K562 (cell line): ENCODE measurements at regions not wholly inside any gene's neighbourhood (a gene's known extent, or its start where the extent isn't known, plus 50 kb on each side); places are given as distances from the start of the nearest gene placed in this dataset.

Source experiments
- ATAC-seq: fragments of 200-7000 bp; cut with Tn5 transposase; 3 replicates; pipeline ENCODE4 v1.9.1; 2020; ENCODE audit warnings: moderate library complexity
- BruUV-seq: library from RNA; stranded (reverse); fragments of 400-500 nt; replicated peaks from 2 replicates; lab custom pipeline; 2021; lab: Mats Ljungman, UMichigan
- CTCF ChIA-PET: fragments of 300-600 bp; formaldehyde crosslinking; extraction: SDS; loops from one replicate; lab custom pipeline; 2021; ENCODE audit warnings: low intra/inter-chr PET ratio; lab: Yijun Ruan, JAX
- POLR2A ChIA-PET: fragments of 300-600, 350-650 bp; sonication (Branson Sonifier 250); formaldehyde crosslinking; extraction: SDS; loops from one replicate; lab custom pipeline; 2021; ENCODE audit warnings: antibody characterized with exemption, inconsistent platforms; lab: Yijun Ruan, JAX
- DNase-seq, 4 experiments: peaks; one replicate each; pipeline versions ENCODE4 v3.0.0 to v3.0.0-alpha.2; 2011 to 2018; ENCODE audit warnings: low spot score in 3 of 4, mixed read lengths in 3 of 4; ENCODE audit errors: extremely low read depth in 1 of 4
- FAIRE-seq: peaks from 2 replicates; lab custom pipeline; 2011; peaks lifted over from hg19 to GRCh38; lab: Jason Lieb, UNC
- H2AFZ ChIP-seq: 2 replicates; pipeline ENCODE4 v1.6.0; 2011; ENCODE audit warnings: low read depth, low read length, control low read depth, inconsistent platforms
- H3K27ac ChIP-seq: fragments of 200-600 bp; 3 replicates; pipeline ENCODE4 v1.8.0; 2011; ENCODE audit warnings: low read depth, mild to moderate bottlenecking, control low read depth, inconsistent platforms, low read length, moderate library complexity, mixed read lengths; ENCODE audit errors: extremely low read depth
- H3K27me3 ChIP-seq, 2 experiments: fragments of 300-600 bp in 1 of 2; 2 replicates in 1 of 2; 3 replicates in 1 of 2; pipeline versions ENCODE4 v1.6.0 to v1.8.0; 2011; ENCODE audit warnings: inconsistent platforms in 2 of 2, low read length in 2 of 2, mild to moderate bottlenecking in 1 of 2, mixed read lengths in 1 of 2, moderate library complexity in 1 of 2; ENCODE audit not compliant: control insufficient read depth in 2 of 2, insufficient read depth in 2 of 2
- H3K36me3 ChIP-seq: fragments of 300-600 bp; 3 replicates; pipeline ENCODE4 v1.8.0; 2011; ENCODE audit warnings: mild to moderate bottlenecking, low read length, inconsistent platforms; ENCODE audit not compliant: control insufficient read depth, insufficient read depth
- H3K4me1 ChIP-seq, 2 experiments: fragments of 200-600 bp in 1 of 2; replicated peaks in 1 of 2; 2 replicates in 1 of 2; 3 replicates in 1 of 2; pipeline versions ENCODE4 v1.5.1 to v1.8.0; 2011; ENCODE audit warnings: inconsistent platforms in 2 of 2, low read length in 2 of 2, mild to moderate bottlenecking in 1 of 2, mixed read lengths in 1 of 2, moderate library complexity in 1 of 2; ENCODE audit not compliant: control insufficient read depth in 2 of 2, insufficient read depth in 2 of 2
- H3K4me2 ChIP-seq: 2 replicates; pipeline ENCODE4 v1.6.1; 2011; ENCODE audit warnings: low read length, control low read depth, inconsistent platforms, mixed read lengths; ENCODE audit not compliant: insufficient read depth
- H3K4me3 ChIP-seq: fragments of 200-600 bp; sonication (generic), shearing (Covaris generic); 2 replicates; pipeline ENCODE4 v1.5.1; 2016; ENCODE audit warnings: control low read depth, inconsistent platforms
- H3K79me2 ChIP-seq: fragments of 200-600 bp; 3 replicates; pipeline ENCODE4 v1.8.0; 2011; ENCODE audit warnings: low read length, inconsistent platforms; ENCODE audit not compliant: control insufficient read depth, insufficient read depth
- H3K9ac ChIP-seq, 2 experiments: 2 replicates each; pipeline versions ENCODE4 v1.6.0 to v1.6.1; 2011; ENCODE audit warnings: low read depth in 2 of 2, low read length in 2 of 2, control low read depth in 1 of 2, inconsistent platforms in 1 of 2, mild to moderate bottlenecking in 1 of 2, mixed read lengths in 1 of 2; ENCODE audit not compliant: insufficient read depth in 1 of 2
- H3K9me1 ChIP-seq: one replicate; pipeline ENCODE4 v1.6.0; 2011; ENCODE audit warnings: inconsistent platforms, mild to moderate bottlenecking, low read length, moderate library complexity; ENCODE audit not compliant: control insufficient read depth, insufficient read depth
- H3K9me3 ChIP-seq: replicated peaks from 2 replicates; pipeline ENCODE4 v1.5.1; 2011; ENCODE audit warnings: low read depth, low read length, inconsistent platforms; ENCODE audit not compliant: control insufficient read depth, insufficient read depth
- H4K20me1 ChIP-seq: replicated peaks from 2 replicates; pipeline ENCODE4 v1.6.1; 2011; ENCODE audit warnings: low read length, inconsistent platforms, mixed read lengths; ENCODE audit not compliant: control insufficient read depth, insufficient read depth
- CAMTA2 ChIP-seq: fragments of 250-450 bp; sonication (Bioruptor Pico); conservative IDR thresholded peaks from 2 replicates; pipeline ENCODE4 v1.5.1; 2022
- ETV6 ChIP-seq, 3 experiments: fragments of 150-350 bp in 1 of 3; sonication (generic) in 1 of 3; formaldehyde crosslinking in 1 of 3; IDR thresholded peaks; 2 replicates each; pipeline versions ENCODE4 v1.6.1 to v1.8.0; 2014 to 2022; ENCODE audit warnings: borderline replicate concordance in 2 of 3, low read depth in 2 of 3, antibody characterized with exemption in 1 of 3, low read length in 1 of 3, mild to moderate bottlenecking in 1 of 3, missing genetic modification reagents in 1 of 3
- FOXK1 ChIP-seq: sonication (generic); formaldehyde crosslinking; IDR thresholded peaks from 2 replicates; pipeline ENCODE4 v1.8.0; 2022; ENCODE audit warnings: missing genetic modification reagents, mild to moderate bottlenecking, borderline replicate concordance
- FOXP1 ChIP-seq: sonication (generic); formaldehyde crosslinking; IDR thresholded peaks from 2 replicates; pipeline ENCODE4 v1.8.0; 2022; ENCODE audit warnings: mild to moderate bottlenecking, missing genetic modification reagents
- GATA2 ChIP-seq: sonication (generic); formaldehyde crosslinking; IDR thresholded peaks from 2 replicates; pipeline ENCODE4 v1.4.0; 2020; ENCODE audit warnings: mild to moderate bottlenecking, missing genetic modification reagents
- HDAC3 ChIP-seq: fragments of 450-650 bp; IDR thresholded peaks from 2 replicates; pipeline ENCODE4 v1.6.1; 2018; ENCODE audit warnings: borderline replicate concordance, mild to moderate bottlenecking, moderate library complexity; ENCODE audit not compliant: partially characterized antibody
- HNRNPH1 ChIP-seq: fragments of 200-400 bp; formaldehyde crosslinking; optimal IDR thresholded peaks from 2 replicates; pipeline ENCODE3; 2017; ENCODE audit warnings: low read depth, mild to moderate bottlenecking, low read length, moderate library complexity
- KDM4B ChIP-seq, 2 experiments: fragments of 450-650 bp in 1 of 2; sonication (generic) in 1 of 2; IDR thresholded peaks; 2 replicates each; pipeline ENCODE4 v1.6.1; 2016 to 2017; ENCODE audit warnings: borderline replicate concordance in 2 of 2, antibody characterized with exemption in 1 of 2, low read depth in 1 of 2, mild to moderate bottlenecking in 1 of 2
- MAX ChIP-seq: sonication (generic); formaldehyde crosslinking; IDR thresholded peaks from 2 replicates; pipeline ENCODE4 v1.9.0; 2022; ENCODE audit warnings: mild to moderate bottlenecking, missing genetic modification reagents
- NFE2 ChIP-seq: IDR thresholded peaks from 2 replicates; pipeline ENCODE4 v1.6.1; 2014; ENCODE audit warnings: antibody characterized with exemption, low read depth
- NONO ChIP-seq, 2 experiments: fragments of 200-400 bp in 1 of 2; fragments of 450-650 bp in 1 of 2; formaldehyde crosslinking in 1 of 2; IDR thresholded peaks; 2 replicates each; pipeline ENCODE4 v1.6.1; 2017; ENCODE audit warnings: low read depth in 2 of 2, mild to moderate bottlenecking in 2 of 2, moderate library complexity in 2 of 2, low read length in 1 of 2
- RBM17 ChIP-seq: fragments of 200-400 bp; formaldehyde crosslinking; IDR thresholded peaks from 2 replicates; pipeline ENCODE4 v1.6.1; 2017; ENCODE audit warnings: low read depth, mild to moderate bottlenecking, low read length, borderline replicate concordance
- RFX5 ChIP-seq: IDR thresholded peaks from 2 replicates; pipeline ENCODE4 v1.6.1; 2011; ENCODE audit warnings: low read depth, mild to moderate bottlenecking, improper control_type of control experiment, low read length
- THRAP3 ChIP-seq: fragments of 450-650 bp; IDR thresholded peaks from 2 replicates; pipeline ENCODE4 v1.6.1; 2016; ENCODE audit warnings: mild to moderate bottlenecking, inconsistent platforms, borderline replicate concordance
- ZC3H4 ChIP-seq: sonication (generic); formaldehyde crosslinking; IDR thresholded peaks from 2 replicates; pipeline ENCODE4 v1.9.0; 2021; ENCODE audit warnings: missing genetic modification reagents, borderline replicate concordance
- ZNF12 ChIP-seq: sonication (generic); formaldehyde crosslinking; IDR thresholded peaks from 2 replicates; pipeline ENCODE4 v1.4.0; 2020; ENCODE audit warnings: mild to moderate bottlenecking, missing genetic modification reagents
- ZNF584 ChIP-seq: fragments of 200-800 bp; sonication (Bioruptor generic); IDR thresholded peaks from 2 replicates; pipeline ENCODE4 v1.6.1; 2016; ENCODE audit warnings: low read depth, mild to moderate bottlenecking, missing genetic modification characterization, missing compliant biosample characterization
- in situ Hi-C: fragments of 300-500 bp; cut with MboI; formaldehyde crosslinking; loops from 4 replicates; pipeline ENCODE4 v1.15.0; 2018; ENCODE audit warnings: inconsistent platforms, mixed read lengths
- intact Hi-C: fragments of 100-400 bp; cut with micrococcal nuclease; formaldehyde crosslinking; loops from 2 replicates; pipeline ENCODE4 v1.14.2; 2022
- TF ChIP-seq, protein P1 (sequence below): fragments of 450-650 bp; formaldehyde crosslinking; IDR thresholded peaks from 2 replicates; pipeline ENCODE4 v1.4.0; 2022; ENCODE audit warnings: missing genetic modification characterization
- TF ChIP-seq, protein P2 (sequence below): fragments of 250-450 bp; sonication (Bioruptor Pico); IDR thresholded peaks from 2 replicates; pipeline ENCODE4 v1.5.0; 2021

- TF ChIP-seq, protein P1, sequence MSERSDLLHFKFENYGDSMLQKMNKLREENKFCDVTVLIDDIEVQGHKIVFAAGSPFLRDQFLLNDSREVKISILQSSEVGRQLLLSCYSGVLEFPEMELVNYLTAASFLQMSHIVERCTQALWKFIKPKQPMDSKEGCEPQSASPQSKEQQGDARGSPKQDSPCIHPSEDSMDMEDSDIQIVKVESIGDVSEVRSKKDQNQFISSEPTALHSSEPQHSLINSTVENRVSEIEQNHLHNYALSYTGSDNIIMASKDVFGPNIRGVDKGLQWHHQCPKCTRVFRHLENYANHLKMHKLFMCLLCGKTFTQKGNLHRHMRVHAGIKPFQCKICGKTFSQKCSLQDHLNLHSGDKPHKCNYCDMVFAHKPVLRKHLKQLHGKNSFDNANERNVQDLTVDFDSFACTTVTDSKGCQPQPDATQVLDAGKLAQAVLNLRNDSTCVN (CRISPR knock-in tag) = no peak
- TF ChIP-seq, protein P2, sequence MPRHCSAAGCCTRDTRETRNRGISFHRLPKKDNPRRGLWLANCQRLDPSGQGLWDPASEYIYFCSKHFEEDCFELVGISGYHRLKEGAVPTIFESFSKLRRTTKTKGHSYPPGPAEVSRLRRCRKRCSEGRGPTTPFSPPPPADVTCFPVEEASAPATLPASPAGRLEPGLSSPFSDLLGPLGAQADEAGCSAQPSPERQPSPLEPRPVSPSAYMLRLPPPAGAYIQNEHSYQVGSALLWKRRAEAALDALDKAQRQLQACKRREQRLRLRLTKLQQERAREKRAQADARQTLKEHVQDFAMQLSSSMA (CRISPR knock-in tag) = no peak
- no peak for TF ChIP-seq RBM17
- no peak for TF ChIP-seq ZNF12 (CRISPR knock-in tag)
- no peak for TF ChIP-seq RFX5
- TF ChIP-seq NONO (IDR thresholded peaks at IDR 0.05; ENCODE audit: low read depth in 2 of 2, low read length in 1 of 2) = no peak
- no peak for TF ChIP-seq FOXP1 (CRISPR knock-in tag)
- no peak for TF ChIP-seq MAX (CRISPR knock-in tag)
Measured at GRCh38 chr5:27548484-27548883, 510.1 kb upstream of the CDH9 start (continued).

GRCh38 chr5:27535031-27535557, 496.7 kb upstream of the CDH9 start:
- Histone ChIP-seq H3K9me1 (no peaks in the 10 kb centered on the region), H4K20me1 (no peaks in the 10 kb centered on the region), H3K4me2 (no peak overlapping the region), H3K4me3 (no peak overlapping the region), H2AFZ (no peak overlapping the region), H3K36me3 (no peaks in the 10 kb centered on the region), H3K27me3 (no peaks in the 10 kb centered on the region), H3K27ac (no peak overlapping the region), H3K79me2 (no peaks in the 10 kb centered on the region), H3K4me1 (no peaks in the 10 kb centered on the region), H3K9me3 (no peaks in the 10 kb centered on the region), H3K9ac (no peak overlapping the region)
- no peak for DNase-seq
- no peak for FAIRE-seq
- ATAC-seq = no peak
- POLR2A ChIA-PET = no interaction called here
- in situ Hi-C loops (no loop called here), intact Hi-C loops (no loop called here)
- no TSS peak for BruUV-seq
- CTCF ChIA-PET = no interaction called here
- no peak for TF ChIP-seq HDAC3
- no peak for TF ChIP-seq NFE2
- TF ChIP-seq HNRNPH1 = no peak
- TF ChIP-seq THRAP3 = no peak
- no peak for TF ChIP-seq CAMTA2 (CRISPR knock-in tag)
- no peak for TF ChIP-seq ETV6 (IDR thresholded peaks at IDR 0.05; ENCODE audit: borderline replicate concordance in 1 of 2, low read depth in 2 of 2, low read length in 1 of 2)
- TF ChIP-seq ETV6 (CRISPR knock-in tag; IDR thresholded peaks at IDR 0.05; ENCODE audit: borderline replicate concordance) = no peak
- no peak for TF ChIP-seq FOXK1 (CRISPR knock-in tag)
- no peak for TF ChIP-seq ZNF584 (CRISPR knock-in tag)
- TF ChIP-seq GATA2 (CRISPR knock-in tag) = no peak
- no peak for TF ChIP-seq ZC3H4 (CRISPR knock-in tag)
- TF ChIP-seq KDM4B (IDR thresholded peaks at IDR 0.05; ENCODE audit: borderline replicate concordance in 2 of 2, low read depth in 1 of 2) = no peak
